Astrocyte (in vitro differentiated cells and primary cell): ENCODE measurements at regions not wholly inside any gene's neighbourhood (a gene's known extent, or its start where the extent isn't known, plus 50 kb on each side); places are given as distances from the start of the nearest gene placed in this dataset.

Experiments
- EZH2 ChIP-seq: IDR thresholded peaks from 2 replicates; pipeline ENCODE4 v1.6.1; 2012; ENCODE audit warnings: mild to moderate bottlenecking, low read length, inconsistent platforms; ENCODE audit not compliant: insufficient read depth
- TF ChIP-seq, protein P1 (sequence below): IDR thresholded peaks from 2 replicates; pipeline ENCODE4 v1.5.1; 2011; ENCODE audit warnings: low read depth, mild to moderate bottlenecking, inconsistent platforms, low read length, moderate library complexity; ENCODE audit not compliant: insufficient read depth

- TF ChIP-seq, protein P1, sequence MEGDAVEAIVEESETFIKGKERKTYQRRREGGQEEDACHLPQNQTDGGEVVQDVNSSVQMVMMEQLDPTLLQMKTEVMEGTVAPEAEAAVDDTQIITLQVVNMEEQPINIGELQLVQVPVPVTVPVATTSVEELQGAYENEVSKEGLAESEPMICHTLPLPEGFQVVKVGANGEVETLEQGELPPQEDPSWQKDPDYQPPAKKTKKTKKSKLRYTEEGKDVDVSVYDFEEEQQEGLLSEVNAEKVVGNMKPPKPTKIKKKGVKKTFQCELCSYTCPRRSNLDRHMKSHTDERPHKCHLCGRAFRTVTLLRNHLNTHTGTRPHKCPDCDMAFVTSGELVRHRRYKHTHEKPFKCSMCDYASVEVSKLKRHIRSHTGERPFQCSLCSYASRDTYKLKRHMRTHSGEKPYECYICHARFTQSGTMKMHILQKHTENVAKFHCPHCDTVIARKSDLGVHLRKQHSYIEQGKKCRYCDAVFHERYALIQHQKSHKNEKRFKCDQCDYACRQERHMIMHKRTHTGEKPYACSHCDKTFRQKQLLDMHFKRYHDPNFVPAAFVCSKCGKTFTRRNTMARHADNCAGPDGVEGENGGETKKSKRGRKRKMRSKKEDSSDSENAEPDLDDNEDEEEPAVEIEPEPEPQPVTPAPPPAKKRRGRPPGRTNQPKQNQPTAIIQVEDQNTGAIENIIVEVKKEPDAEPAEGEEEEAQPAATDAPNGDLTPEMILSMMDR = no peak
- no peak for TF ChIP-seq EZH2
These were observed 655.7 kb downstream of the BNC2 start for GRCh38 chr9:16214677-16215352.
